ENCODE measurements at regions not wholly inside any gene's neighbourhood (a gene's known extent, or its start where the extent isn't known, plus 50 kb on each side); places are given as distances from the start of the nearest gene placed in this dataset.

DNA sequence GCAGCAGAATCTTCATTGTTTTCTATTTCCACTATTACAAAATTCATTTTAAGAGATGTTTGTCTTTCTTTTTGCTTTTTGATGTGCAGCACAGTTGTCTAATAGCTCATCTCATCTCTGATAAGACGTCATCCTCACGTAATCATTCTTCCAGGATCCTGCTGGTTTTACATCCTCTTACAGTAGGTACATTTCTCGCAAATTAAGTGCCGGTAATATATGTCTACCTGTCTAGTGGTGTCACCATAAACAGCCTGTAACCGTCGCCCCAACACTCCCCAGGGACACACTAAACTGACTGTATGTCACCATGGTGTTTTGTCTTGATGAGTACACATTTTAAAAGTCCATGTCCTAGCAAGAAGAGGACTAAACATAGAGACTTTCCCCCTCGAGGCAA is 94.5 kb upstream of the VSTM2B start:
- TF ChIP-seq, protein P1, sequence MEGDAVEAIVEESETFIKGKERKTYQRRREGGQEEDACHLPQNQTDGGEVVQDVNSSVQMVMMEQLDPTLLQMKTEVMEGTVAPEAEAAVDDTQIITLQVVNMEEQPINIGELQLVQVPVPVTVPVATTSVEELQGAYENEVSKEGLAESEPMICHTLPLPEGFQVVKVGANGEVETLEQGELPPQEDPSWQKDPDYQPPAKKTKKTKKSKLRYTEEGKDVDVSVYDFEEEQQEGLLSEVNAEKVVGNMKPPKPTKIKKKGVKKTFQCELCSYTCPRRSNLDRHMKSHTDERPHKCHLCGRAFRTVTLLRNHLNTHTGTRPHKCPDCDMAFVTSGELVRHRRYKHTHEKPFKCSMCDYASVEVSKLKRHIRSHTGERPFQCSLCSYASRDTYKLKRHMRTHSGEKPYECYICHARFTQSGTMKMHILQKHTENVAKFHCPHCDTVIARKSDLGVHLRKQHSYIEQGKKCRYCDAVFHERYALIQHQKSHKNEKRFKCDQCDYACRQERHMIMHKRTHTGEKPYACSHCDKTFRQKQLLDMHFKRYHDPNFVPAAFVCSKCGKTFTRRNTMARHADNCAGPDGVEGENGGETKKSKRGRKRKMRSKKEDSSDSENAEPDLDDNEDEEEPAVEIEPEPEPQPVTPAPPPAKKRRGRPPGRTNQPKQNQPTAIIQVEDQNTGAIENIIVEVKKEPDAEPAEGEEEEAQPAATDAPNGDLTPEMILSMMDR (IDR thresholded peaks at IDR 0.05; ENCODE audit: insufficient read depth, low read depth, low read length) = no peak
- no peak for TF ChIP-seq EZH2 (IDR thresholded peaks at IDR 0.05; ENCODE audit: insufficient read depth, low read length)

Measured in astrocyte (in vitro differentiated cells and primary cell).